Right kidney (tissue), 1 donor: ENCODE measurements at regions not wholly inside any gene's neighbourhood (a gene's known extent, or its start where the extent isn't known, plus 50 kb on each side); places are given as distances from the start of the nearest gene placed in this dataset.
A peak's percentile ranks its signal among the peaks of the same experiment; 100 is the strongest.
"Not testable (repeated sequence)": the region's sequence is repeated elsewhere in the genome, so short reads cannot be mapped to it uniquely, and the experiment has no call there.

Experiments used
- DNase-seq: peaks from one replicate; pipeline ENCODE4 v3.0.0-alpha.2; 2016

GRCh38 chr10:21052072-21052708 is 155.1 kb upstream of the NEBL start:
- DNase-seq, result no peak

- no peak for DNase-seq
Measured at GRCh38 chr10:21049482-21049881, 152.4 kb upstream of the NEBL start.

GRCh38 chr10:21048068-21048467 is 151.0 kb upstream of the NEBL start:
- no peak for DNase-seq

- DNase-seq, result no peak
Measured at GRCh38 chr10:21047511-21047910, 150.4 kb upstream of the NEBL start.

GRCh38 chr10:21047096-21047495 is 150.0 kb upstream of the NEBL start:
- no peak for DNase-seq

GRCh38 chr10:21043044-21043443 is 145.9 kb upstream of the NEBL start:
- no peak for DNase-seq

- no peak for DNase-seq
Measured at GRCh38 chr10:21042536-21042935, 145.4 kb upstream of the NEBL start.

GRCh38 chr10:21041763-21042458 is 144.8 kb upstream of the NEBL start:
- DNase-seq, result no peak

GRCh38 chr10:21039721-21040120 is 142.6 kb upstream of the NEBL start:
- DNase-seq, result no peak

- no peak for DNase-seq
Measured at GRCh38 chr10:21036757-21037156, 139.6 kb upstream of the NEBL start.

GRCh38 chr10:21034770-21035169 is 137.7 kb upstream of the NEBL start:
- DNase-seq, result not testable (repeated sequence)

- DNase-seq, result no peak
Measured at GRCh38 chr10:21034241-21034640, 137.1 kb upstream of the NEBL start.

- no peak for DNase-seq
Measured at GRCh38 chr10:21032587-21033319, 135.6 kb upstream of the NEBL start.

- DNase-seq, result no peak
Measured at GRCh38 chr10:21031232-21031795, 134.2 kb upstream of the NEBL start.

GRCh38 chr10:21030091-21030490 is 133.0 kb upstream of the NEBL start:
- no peak for DNase-seq

GRCh38 chr10:21022821-21023220 is 125.7 kb upstream of the NEBL start:
- DNase-seq, result no peak

GRCh38 chr10:21021843-21022594 is 124.9 kb upstream of the NEBL start:
- DNase-seq, result peak; percentile 12

- DNase-seq, result no peak
Measured at GRCh38 chr10:21021231-21021630, 124.1 kb upstream of the NEBL start.

- no peak for DNase-seq
Measured at GRCh38 chr10:21020545-21020944, 123.4 kb upstream of the NEBL start.

- no peak for DNase-seq
Measured at GRCh38 chr10:21019436-21019835, 122.3 kb upstream of the NEBL start.

- no peak for DNase-seq
Measured at GRCh38 chr10:21015851-21016250, 118.7 kb upstream of the NEBL start.

- no peak for DNase-seq
Measured at GRCh38 chr10:21014141-21014540, 117.0 kb upstream of the NEBL start.
